Esophagus muscularis mucosa (tissue), 4 donors: ENCODE measurements at regions not wholly inside any gene's neighbourhood (a gene's known extent, or its start where the extent isn't known, plus 50 kb on each side); places are given as distances from the start of the nearest gene placed in this dataset.

Experiments used
- DNase-seq: peaks from one replicate; pipeline ENCODE4 v3.0.0-alpha.2; 2017; ENCODE audit errors: extremely low spot score
- H3K27ac ChIP-seq, 4 donors: fragments of 200-600 bp; sonication (generic); replicated peaks in 1 of 4; 1 replicate in 3 of 4; 2 replicates in 1 of 4; pipeline ENCODE4 v1.5.1; 2016 to 2019; ENCODE audit warnings: mild to moderate bottlenecking in 1 of 4
- H3K27me3 ChIP-seq, 4 donors: fragments of 200-600 bp; sonication (generic); one replicate each; pipeline versions ENCODE4 v1.5.1 to v1.6.0; 2016 to 2019
- H3K36me3 ChIP-seq, 4 donors: fragments of 200-600 bp; sonication (generic); one replicate each; pipeline ENCODE4 v1.5.1; 2016 to 2019
- H3K4me1 ChIP-seq, 4 donors: fragments of 200-600 bp; sonication (generic); one replicate each; pipeline ENCODE4 v1.5.1; 2016 to 2019
- H3K4me3 ChIP-seq, 4 donors: fragments of 200-600 bp; sonication (generic); 1 replicate in 2 of 4; 2 replicates in 2 of 4; pipeline ENCODE4 v1.5.1; 2016 to 2019; ENCODE audit warnings: mild to moderate bottlenecking in 4 of 4, moderate library complexity in 1 of 4
- H3K9me3 ChIP-seq, 4 donors: fragments of 200-600 bp; sonication (generic); 1 replicate in 3 of 4; 2 replicates in 1 of 4; pipeline ENCODE4 v1.5.1; 2016 to 2019
- CTCF ChIP-seq, 3 experiments: fragments of 200-600 bp in 2 of 3; fragments of 450-650 bp in 1 of 3; sonication (generic) in 2 of 3; IDR thresholded peaks; one replicate each; pipeline ENCODE4 v1.5.1; 2017 to 2019; ENCODE audit warnings: antibody characterized with exemption in 3 of 3, mild to moderate bottlenecking in 2 of 3, moderate library complexity in 1 of 3
- EP300 ChIP-seq: sonication (generic); formaldehyde crosslinking; IDR thresholded peaks from one replicate; pipeline ENCODE4 v1.6.1; 2017; ENCODE audit warnings: antibody characterized with exemption
- POLR2A ChIP-seq: fragments of 450-650 bp; IDR thresholded peaks from one replicate; pipeline ENCODE4 v1.6.1; 2017; ENCODE audit warnings: antibody characterized with exemption, moderate library complexity, mild to moderate bottlenecking, low read depth
- POLR2AphosphoS5 ChIP-seq, 2 donors: sonication (generic); formaldehyde crosslinking; IDR thresholded peaks; one replicate each; pipeline ENCODE4 v1.6.1; 2017; ENCODE audit warnings: antibody characterized with exemption in 2 of 2
- WGBS: methylation state at CpG from one replicate; pipeline ENCODE4 v1.1.5; 2018; 5-methylcytosine and 5-hydroxymethylcytosine counted together
- intact Hi-C: fragments of 100-400 bp; cut with DNase I; formaldehyde crosslinking; loops from one replicate; pipeline ENCODE4 v1.15.1; 2023

GRCh38 chr9:761176-761792 lies 80.2 kb upstream of the DMRT1 start:
- intact Hi-C loops: loop anchor here (10.0 kb wide), 3 partner anchors 244 to 376 kb away; no protein-coding TSS in a partner anchor

GRCh38 chr9:761793-762560 lies 79.5 kb upstream of the DMRT1 start:
- TF ChIP-seq EP300 (no peak), POLR2AphosphoS5 (IDR thresholded peaks at IDR 0.05) (no peak), CTCF (IDR thresholded peaks at IDR 0.05) (no peak), POLR2A (no peak)
- Histone ChIP-seq H3K4me3 (no peak overlapping the region), H3K4me1 (peaks cover 0 to 14% (median 7%) of the 10 kb centered on the region in 4 donors), H3K27me3 (peaks cover 0 to 2% (median 0%) of the 10 kb centered on the region in 4 donors), H3K9me3 (no peaks in the 10 kb centered on the region), H3K36me3 (no peaks in the 10 kb centered on the region), H3K27ac (no peak overlapping the region)
- 90% methylated on average over 13 of the region's 13 CpGs for WGBS
- no peak for DNase-seq
- intact Hi-C loops: loop anchor here (10.0 kb wide), 3 partner anchors 243 to 377 kb away; no protein-coding TSS in a partner anchor

More at GRCh38 chr9:761176-761792, 80.2 kb upstream of the DMRT1 start:
- Histone ChIP-seq H3K27ac (no peak overlapping the region), H3K27me3 (no peaks in the 10 kb centered on the region), H3K4me1 (peaks cover 0 to 14% (median 7%) of the 10 kb centered on the region in 4 donors), H3K36me3 (no peaks in the 10 kb centered on the region), H3K9me3 (no peaks in the 10 kb centered on the region), H3K4me3 (no peak overlapping the region)
- no peak for TF ChIP-seq CTCF (IDR thresholded peaks at IDR 0.05)
- TF ChIP-seq POLR2A: no peak
- peak in 1 of 2 donors; percentile 16 for TF ChIP-seq POLR2AphosphoS5 (IDR thresholded peaks at IDR 0.05)
- 77% methylated on average over 7 of the region's 7 CpGs for WGBS
- no peak for DNase-seq

- 56% methylated on average over 6 of the region's 6 CpGs for WGBS
- Histone ChIP-seq H3K27ac (no peak overlapping the region), H3K36me3 (no peaks in the 10 kb centered on the region), H3K27me3 (peaks cover 0 to 9% (median 0%) of the 10 kb centered on the region in 4 donors), H3K9me3 (no peaks in the 10 kb centered on the region), H3K4me1 (peaks cover 0 to 9% (median 4%) of the 10 kb centered on the region in 4 donors), H3K4me3 (peak overlapping the region; percentile 12 to 44 (median 30))
- no peak for DNase-seq
- intact Hi-C loops: loop anchor here (2.0 to 10.0 kb wide), 4 partner anchors 151 to 379 kb away; no protein-coding TSS in a partner anchor
- no peak for TF ChIP-seq POLR2AphosphoS5 (IDR thresholded peaks at IDR 0.05)
- TF ChIP-seq POLR2A: no peak
- no peak for TF ChIP-seq EP300
- TF ChIP-seq CTCF (IDR thresholded peaks at IDR 0.05): no peak
Observed at GRCh38 chr9:763692-764091, 77.8 kb upstream of the DMRT1 start.

- 34% methylated on average over 12 of the region's 12 CpGs for WGBS
- H3K9me3 ChIP-seq: no peaks in the 10 kb centered on the region
- peak overlapping the region; percentile 12 to 44 (median 30) for H3K4me3 ChIP-seq
- DNase-seq: no peak
- no peaks in the 10 kb centered on the region for H3K36me3 ChIP-seq
- H3K4me1 ChIP-seq: peaks cover 0 to 9% (median 4%) of the 10 kb centered on the region in 4 donors
- TF ChIP-seq EP300 (no peak), CTCF (IDR thresholded peaks at IDR 0.05) (peak; percentile 93 to 97 (median 94)), POLR2AphosphoS5 (IDR thresholded peaks at IDR 0.05) (peak in 1 of 2 donors; percentile 47)
- H3K27ac ChIP-seq: no peak overlapping the region
- intact Hi-C loops: loop anchor here (2.0 to 10.0 kb wide), 4 partner anchors 151 to 379 kb away; no protein-coding TSS in a partner anchor
- peaks cover 0 to 9% (median 0%) of the 10 kb centered on the region in 4 donors for H3K27me3 ChIP-seq
Observed at GRCh38 chr9:764105-764524, 77.4 kb upstream of the DMRT1 start.
